DMS53 treated with DMSO at 0.1 percent for 48 hours (cell line): ENCODE measurements at regions not wholly inside any gene's neighbourhood (a gene's known extent, or its start where the extent isn't known, plus 50 kb on each side); places are given as distances from the start of the nearest gene placed in this dataset.
A peak's percentile ranks its signal among the peaks of the same experiment; 100 is the strongest.
"Not testable (repeated sequence)": the region's sequence is repeated elsewhere in the genome, so short reads cannot be mapped to it uniquely, and the experiment has no call there.

Experiments
- DNase-seq: peaks from one replicate; lab custom pipeline; 2025; ENCODE audit not compliant: unreplicated experiment; lab: John Stamatoyannopoulos, UW

DNA sequence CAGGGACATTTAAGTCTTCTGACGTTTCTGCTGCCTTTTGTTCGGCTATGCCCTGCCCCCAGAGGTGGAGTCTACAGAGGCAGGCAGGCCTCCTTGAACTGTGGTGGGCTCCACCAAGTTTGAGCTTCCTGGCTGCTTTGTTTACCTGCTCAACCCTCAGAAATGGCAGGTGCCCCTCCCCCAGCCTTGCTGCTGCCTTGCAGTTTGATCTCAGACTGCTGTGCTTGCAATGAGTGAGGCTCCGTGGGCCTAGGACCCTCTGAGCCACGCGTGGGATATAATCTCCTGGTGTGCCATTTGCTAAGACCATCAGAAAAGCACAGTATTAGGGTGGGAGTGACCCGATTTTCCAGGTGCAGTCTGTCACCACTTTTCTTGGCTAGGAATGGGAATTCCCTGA lies 647.3 kb downstream of the CD109 start:
- DNase-seq: not testable (repeated sequence)

DNA sequence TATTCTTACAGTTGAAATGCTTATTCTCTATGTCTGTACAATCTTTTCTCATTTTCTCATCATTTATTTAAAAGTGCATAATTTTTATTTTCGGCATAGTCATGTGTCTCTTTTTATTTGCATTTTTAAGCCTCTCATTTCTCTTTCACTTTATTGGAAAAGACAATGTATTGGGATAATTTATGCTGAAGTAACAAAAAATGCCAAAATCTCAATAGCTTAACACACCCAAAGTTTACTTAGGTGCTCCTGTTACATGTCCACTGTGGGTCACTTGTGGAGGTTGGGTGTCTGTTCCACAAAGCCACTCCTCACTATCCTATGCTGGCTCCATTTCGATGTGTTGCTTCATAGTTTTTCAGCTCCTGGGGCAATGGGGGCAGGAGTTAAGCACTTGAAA lies 638.7 kb downstream of the CD109 start:
- DNase-seq: no peak

DNA sequence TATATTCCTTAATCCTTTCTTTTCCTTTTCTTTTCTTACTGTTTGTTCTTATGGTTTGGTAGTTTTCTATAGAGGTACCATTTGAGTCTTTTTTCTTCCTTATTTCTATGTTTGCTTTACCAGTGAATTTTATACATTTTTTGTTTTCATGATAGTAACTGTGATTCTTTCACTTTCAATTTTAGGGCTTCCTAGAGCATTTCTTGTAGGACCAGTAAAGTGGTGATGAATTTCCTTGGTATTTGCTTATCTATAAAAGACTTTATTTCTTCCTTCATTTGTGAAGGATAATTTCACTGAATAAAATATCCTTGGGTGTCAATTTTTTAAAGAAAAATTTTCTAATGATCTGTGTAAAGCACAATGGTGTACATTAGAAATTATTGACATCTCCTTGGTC lies 637.4 kb downstream of the CD109 start:
- DNase-seq: no peak

DNA sequence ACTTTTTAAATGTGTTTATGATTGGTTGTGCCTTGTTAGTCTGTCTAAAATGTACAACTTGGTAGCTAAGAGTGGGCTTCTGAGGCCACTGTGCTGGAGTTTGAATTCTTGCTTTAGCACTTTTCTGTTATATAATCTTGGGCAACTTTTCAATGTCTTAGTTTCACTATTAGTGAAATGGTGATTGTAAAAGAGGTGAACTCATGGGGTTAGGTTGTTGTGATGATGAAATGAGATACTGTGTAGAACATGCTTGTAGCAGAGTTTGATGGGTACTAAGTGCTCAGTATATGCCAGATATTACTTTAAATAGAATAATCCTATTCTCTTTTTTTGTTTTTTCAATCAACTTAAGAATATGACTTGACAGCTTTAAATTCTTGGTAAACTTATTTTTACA lies 624.7 kb downstream of the CD109 start:
- DNase-seq: no peak

DNA sequence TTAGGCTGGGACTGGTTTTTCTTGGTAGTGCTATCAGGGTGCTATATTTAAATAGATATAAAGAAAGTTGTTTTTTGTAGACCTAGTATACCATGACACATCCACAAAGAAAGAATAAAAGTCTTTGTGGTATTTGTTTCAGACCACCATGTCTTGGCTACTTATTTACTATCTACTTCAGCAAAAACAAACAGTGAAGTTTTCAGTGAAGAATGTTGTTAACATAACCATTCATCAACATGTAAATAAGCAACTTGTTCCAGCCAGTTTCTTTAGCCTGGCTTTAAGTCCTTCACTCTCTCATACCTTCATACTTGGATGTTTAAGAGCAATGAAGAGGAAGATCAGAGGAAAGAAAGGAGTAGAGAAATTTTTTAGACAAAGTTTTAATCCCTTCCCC lies 624.1 kb downstream of the CD109 start:
- DNase-seq: no peak

DNA sequence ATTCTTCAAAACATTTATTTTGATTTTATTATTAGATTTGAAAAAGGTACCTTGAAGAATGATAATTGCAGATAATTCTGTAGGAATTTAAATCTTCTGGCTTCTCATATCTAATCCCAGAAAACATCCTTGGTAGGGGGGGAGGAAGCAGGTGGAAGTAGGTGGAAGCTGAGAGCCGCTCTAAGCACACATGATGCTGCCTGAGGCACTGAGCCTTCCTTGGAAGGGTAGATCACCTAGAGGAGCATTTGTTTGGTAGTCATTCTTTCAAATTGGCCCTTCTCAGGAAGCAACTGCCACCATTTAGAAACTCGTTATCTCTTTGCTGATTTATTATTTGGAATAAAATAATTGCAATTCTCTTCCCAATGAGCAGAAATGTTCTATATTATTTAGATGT lies 623.3 kb downstream of the CD109 start:
- DNase-seq: no peak

DNA sequence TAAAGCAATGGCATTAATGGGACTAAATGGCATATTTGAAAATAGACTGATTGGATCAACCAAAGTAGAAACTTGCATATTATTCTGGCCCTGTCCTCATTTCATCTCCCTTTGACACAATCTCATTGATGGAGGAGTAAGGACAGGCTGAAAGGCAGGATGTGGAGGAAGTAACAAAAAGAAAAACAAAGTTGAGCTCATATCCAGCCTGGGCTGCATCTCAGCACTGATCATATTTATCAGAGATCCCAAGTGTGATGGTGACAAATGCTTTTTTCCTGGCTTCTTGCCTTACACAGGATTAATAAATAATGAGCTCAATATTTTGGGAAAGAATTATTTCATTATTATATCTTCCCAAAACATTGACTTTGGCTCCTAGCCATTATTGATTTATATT lies 622.7 kb downstream of the CD109 start:
- DNase-seq: no peak

DNA sequence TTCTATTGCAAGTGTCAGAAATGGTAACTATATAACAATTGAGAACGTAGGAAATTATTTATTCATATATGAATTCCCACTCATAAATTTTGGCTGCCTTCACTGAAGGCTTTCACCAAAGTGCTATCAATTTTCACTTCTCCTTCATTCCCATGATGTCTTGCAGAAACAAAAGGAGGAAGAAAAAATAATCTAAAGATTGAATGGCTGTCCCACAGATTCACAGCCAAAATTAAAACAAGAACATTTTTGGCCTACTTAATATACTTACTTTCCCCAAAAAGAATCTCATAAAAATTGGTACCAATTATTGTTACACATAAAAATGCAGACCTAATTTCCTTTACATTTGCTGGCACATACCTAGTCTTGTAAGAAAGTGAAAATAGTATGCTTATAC lies 616.1 kb downstream of the CD109 start:
- DNase-seq: no peak

DNA sequence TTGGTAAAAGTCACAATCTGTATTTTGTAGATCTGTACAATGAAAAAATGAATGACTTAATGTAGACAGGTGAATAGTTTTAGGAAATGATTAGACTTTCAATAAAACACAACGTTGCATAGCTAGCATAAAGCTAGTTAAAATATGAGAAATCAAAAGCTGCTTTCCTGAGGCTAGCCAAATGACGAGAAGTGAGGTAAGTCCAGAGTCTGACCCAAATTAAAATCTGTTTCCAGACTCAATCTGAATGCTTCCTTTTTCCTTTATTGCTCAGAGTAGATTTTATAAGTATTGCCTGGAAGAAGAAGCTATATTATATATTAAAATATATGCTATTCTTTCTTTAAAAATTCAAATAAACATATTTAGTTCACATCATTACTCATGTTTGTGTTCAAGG lies 615.4 kb downstream of the CD109 start:
- DNase-seq: no peak

DNA sequence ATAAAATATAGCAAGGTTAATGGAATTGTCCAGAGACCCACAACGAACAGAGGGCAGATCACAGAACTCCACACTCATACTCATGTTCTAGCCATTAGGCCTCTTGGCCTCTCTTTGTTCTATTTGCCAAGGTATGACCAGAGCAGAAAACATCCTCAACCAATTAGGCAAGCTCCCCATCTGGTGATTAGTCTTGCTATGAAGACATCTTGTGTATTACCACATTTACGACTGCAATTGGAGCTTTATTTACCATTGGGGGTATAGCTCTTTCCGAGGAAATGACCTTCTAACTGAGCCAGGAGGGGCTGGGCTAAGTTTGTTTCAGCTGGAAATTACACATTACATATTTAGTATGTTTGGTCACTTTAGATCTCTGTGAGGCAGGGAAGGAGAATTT lies 593.9 kb downstream of the CD109 start:
- DNase-seq: no peak

DNA sequence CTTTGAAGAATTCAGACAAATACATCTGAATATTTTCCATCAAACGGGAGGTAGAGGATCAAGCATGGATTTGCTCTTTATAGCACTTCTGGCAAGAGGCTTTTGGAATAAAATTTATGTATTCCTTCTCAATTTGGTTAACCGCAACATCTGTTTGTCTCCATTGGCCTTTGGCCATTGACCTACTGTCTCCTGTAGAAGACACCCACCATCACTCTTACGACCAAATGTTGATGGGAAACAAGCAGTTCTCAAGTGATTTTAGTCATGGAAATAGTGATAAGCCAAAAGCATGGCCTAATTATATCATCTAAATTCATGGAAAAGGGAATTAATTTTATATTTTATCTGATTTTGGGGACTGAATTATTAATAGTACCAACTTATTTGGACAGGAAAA lies 591.9 kb downstream of the CD109 start:
- no peak for DNase-seq

DNA sequence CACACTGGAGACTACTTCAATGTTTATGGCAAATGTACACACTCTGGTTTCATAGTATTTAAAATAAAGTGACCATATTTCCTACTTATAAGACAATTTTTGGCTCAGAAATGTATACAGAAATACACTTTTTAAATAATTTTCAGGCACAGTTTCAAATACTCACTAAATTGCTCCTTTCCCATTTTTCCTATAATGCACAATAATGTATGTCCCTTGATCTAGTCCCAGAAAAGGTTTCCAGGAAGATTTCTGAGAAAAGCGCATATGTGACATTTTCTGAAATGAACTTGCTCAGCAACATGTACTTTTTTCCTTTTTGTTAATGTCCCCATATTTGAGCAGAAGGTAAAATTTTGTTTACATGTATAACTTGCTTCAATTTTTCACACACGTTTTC lies 591.4 kb downstream of the CD109 start:
- DNase-seq: no peak

DNA sequence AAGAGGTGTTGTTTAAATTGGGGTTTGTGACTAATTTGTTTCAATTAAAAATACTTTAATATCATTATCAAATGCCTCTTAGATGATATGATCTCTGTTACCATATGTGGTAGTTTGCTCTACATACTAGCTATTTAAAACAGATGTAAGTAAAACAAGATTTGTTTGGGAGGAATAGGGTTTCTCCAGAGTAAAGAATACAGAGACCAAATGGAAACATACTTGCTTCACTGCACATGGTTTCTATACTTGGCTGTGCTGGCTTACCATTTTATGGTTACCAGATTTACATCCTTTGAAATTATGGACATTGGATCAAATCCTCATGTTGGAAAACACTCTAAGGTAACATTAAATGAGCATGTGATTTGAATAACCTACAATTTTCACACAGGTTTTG lies 588.3 kb downstream of the CD109 start:
- DNase-seq: no peak

DNA sequence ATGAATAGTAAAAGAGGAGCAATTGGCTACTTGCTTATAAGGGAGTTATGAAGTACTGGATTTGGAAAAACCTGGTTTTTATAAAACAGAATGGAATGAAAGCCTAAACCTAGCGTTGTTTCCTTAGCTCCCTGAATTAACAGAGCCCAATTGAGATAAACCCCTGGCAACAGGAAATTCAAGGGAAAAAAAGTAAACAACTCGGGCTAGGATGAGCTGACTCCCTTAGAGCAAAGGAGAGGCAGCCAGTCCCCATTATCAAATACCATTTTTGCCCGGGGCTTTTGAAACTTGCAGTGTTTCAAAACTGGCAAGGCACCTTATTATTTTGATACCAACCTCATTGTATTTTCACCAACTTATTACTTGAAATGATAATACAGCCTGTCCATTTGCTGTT lies 587.5 kb downstream of the CD109 start:
- no peak for DNase-seq

DNA sequence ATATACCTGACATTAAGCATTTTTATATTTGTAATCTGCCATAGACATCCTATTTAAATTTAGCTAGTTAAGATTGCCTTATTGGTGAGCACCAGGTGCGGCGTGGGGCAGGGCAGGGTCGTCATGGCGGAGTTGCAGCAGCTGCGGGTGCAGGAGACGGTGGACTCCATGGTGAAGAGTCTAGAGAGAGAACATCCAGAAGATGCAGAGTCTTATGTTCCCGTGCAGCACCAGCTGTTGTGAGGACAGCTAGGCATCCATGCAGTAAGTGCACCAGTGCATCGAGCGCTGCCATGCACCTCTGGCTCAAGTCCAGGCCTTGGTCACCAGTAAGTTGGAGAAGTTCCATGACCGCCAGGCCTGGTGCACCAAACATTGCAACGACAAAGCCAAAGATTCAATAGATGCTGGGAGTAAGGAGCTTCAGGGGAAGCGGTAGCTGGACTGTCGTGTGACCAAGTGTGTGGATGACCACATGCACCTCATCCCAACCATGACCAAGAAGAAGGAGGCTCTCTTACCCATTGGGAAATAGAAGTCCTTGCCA lies 586.2 kb downstream of the CD109 start:
- DNase-seq: no peak

DNA sequence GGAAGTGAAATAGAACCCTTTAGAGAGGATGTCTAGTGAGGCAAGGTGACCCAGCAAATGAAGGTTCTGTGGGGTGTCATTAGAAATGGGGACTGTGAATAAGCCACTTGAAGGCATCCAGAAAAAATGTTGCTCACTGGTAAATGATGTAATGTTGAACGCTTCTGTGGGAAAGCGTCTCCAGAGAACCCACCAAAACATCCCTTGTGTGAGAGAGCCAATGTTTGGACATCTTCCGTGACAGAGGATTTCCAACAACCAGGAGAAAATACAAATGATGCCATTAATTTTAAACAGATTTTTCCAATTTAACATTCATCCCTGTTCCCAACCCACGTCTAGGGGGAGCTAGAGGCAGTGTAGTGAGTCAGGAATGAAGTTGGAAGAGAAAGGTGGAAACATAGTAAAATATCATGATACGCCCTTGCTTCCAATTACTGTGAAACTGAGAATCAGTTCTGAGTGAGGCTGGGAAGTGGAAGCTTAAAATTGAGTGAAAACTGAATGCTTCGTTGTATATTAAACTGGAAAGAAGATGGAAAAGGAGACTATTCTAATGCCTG lies 584.2 kb downstream of the CD109 start:
- DNase-seq: no peak

DNA sequence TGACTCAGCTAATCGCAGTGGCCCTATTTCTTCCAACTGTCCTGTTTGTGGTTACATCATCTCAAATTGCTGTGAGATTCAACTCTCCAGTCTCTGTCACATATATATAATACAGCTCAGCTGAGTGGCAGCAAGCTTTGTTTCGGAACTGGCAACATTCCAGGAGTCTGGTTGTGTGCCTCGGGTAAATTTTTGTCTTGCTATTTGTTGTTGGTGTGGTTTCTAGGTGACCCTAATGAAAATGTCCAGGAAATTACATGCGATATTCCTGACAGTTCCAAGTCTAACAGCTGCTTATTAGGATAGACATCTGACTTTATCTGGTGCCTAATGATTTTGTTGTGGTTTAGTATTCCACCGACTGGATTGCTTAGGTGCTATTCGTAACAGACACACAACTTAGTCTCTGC lies 581.8 kb downstream of the CD109 start:
- no peak for DNase-seq

DNA sequence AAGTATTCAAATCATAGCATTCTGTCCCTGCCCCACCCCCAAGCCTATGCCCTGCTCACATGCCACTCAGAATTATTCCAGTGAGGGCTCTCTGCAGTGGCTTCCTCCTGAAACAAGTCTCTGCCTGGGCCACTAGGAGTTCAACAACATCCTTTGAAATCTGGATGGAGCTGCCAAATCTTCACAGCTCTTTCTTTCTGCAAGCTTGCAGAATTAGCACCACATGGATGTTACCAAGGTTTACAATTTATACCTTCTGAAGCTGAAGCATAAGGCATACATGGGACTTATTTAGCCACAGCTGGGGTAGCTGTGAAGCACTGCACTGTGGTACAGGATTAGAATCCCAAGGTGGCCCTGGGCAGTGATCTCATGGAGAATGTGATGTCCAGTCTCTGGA lies 577.5 kb downstream of the CD109 start:
- no peak for DNase-seq

DNA sequence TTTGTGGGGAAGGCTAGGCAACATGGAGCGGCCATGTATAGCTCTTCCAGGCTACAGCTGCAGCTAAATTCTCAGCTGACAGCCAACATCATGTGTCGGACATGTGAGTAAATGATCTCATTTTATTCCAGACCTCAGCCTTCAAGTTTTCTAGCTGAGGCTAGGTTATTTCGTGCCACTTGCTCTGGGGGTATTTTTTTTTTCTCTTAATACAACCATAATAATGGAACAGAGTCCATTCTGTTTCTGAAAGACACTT lies 573.5 kb downstream of the CD109 start:
- no peak for DNase-seq

DNA sequence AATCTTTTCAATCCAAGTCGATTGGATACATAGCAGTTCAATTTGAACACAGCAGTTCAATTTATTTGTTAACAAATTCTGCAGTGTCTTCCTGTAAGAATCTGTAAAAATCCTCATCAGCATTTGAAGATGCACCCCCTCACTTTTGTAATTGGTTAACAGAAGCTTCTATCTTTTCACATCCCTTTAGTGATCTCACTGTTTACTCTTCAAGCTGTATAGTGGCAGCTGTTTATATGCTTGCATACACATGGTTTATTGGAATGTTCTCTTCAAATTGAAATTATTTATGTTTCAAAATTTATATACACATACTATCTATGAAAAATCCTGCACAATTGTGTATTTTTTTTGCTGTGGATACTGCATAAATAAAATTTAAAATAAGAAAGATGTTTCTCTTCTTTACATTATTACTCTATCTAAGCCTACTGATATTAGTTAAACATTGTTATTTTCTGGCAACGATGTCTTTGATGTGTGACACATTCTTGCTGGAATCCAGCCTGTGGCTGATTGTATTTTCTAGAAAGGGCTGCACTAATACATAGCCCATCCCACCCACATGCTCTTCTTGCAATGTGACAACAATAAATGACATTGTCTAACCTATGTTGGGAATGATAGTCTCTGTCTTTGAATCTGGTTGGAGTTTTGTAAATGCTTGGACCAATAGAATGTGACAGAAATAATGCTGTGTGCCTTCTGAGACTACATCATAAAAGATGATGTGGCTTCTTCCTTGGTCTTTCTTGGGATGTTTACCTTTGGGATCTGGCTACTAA lies 573.0 kb downstream of the CD109 start:
- DNase-seq: no peak

DNA sequence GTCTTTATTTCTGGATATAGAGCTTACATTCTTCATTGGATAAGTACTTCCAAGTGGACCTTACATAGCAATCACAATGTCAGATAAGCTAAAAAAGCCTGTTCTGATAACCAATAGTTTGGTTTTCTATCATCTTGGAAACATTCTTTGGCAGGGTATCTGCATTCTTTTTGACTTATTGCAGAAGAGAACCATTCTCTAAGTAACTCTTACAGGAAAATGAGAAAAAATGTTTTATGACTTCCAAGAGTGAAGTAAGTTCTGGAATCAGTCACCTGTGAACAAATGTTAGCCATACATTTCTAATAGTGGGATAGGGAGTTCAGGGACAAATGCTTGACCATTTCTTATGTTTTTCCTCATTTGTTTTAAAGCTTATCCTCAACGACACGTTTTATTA lies 564.0 kb downstream of the CD109 start:
- DNase-seq: no peak

DNA sequence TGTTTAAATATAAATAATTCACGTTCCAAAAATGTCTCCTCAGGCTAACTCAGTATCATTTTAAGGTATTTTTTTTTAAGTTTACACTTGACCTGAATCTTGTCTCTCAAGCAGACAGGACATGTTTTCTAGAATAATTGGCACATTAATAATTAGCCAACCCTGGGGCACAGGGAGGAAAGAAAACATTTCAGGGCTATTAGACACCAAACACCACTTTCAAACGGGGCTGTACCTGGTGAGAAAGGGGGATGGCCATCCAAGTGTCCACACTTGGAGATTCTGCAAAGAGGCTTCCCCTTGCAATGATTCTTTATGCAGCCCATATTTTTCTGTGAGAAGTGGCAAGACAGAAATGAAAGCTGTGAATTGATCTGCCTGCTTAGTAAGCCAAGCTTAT lies 560.8 kb downstream of the CD109 start:
- DNase-seq: peak; percentile 38

DNA sequence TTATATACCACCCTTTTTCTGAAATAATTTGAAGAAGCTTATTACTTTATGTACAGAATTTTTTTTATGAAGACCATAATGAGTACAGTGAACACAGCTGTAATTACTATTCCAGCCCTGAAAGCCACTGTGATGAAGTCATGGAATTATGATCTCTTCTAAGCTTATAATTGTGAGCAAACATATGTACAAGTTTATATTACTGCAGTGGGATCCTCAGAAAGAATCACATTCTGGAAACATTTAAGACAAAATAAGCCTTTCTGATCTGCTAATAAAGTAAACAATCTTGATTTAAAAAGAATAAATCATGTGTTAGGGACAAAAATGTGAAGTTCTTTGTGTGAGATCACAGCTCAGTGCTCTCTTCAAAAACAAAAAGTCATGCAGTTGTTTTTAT lies 560.4 kb downstream of the CD109 start:
- DNase-seq: no peak
